K562 (cell line): ENCODE measurements at regions not wholly inside any gene's neighbourhood (a gene's known extent, or its start where the extent isn't known, plus 50 kb on each side); places are given as distances from the start of the nearest gene placed in this dataset.

Experiments
- ATAC-seq: fragments of 200-7000 bp; cut with Tn5 transposase; 3 replicates; pipeline ENCODE4 v1.9.1; 2020; ENCODE audit warnings: moderate library complexity
- BruUV-seq: library from RNA; stranded (reverse); fragments of 400-500 nt; replicated peaks from 2 replicates; lab custom pipeline; 2021; lab: Mats Ljungman, UMichigan
- CTCF ChIA-PET: fragments of 300-600 bp; formaldehyde crosslinking; extraction: SDS; loops from one replicate; lab custom pipeline; 2021; ENCODE audit warnings: low intra/inter-chr PET ratio; lab: Yijun Ruan, JAX
- POLR2A ChIA-PET: fragments of 300-600, 350-650 bp; sonication (Branson Sonifier 250); formaldehyde crosslinking; extraction: SDS; loops from one replicate; lab custom pipeline; 2021; ENCODE audit warnings: antibody characterized with exemption, inconsistent platforms; lab: Yijun Ruan, JAX
- DNase-seq, 4 experiments: peaks; one replicate each; pipeline versions ENCODE4 v3.0.0 to v3.0.0-alpha.2; 2011 to 2018; ENCODE audit warnings: low spot score in 3 of 4, mixed read lengths in 3 of 4; ENCODE audit errors: extremely low read depth in 1 of 4
- FAIRE-seq: peaks from 2 replicates; lab custom pipeline; 2011; peaks lifted over from hg19 to GRCh38; lab: Jason Lieb, UNC
- H2AFZ ChIP-seq: 2 replicates; pipeline ENCODE4 v1.6.0; 2011; ENCODE audit warnings: low read depth, low read length, control low read depth, inconsistent platforms
- H3K27ac ChIP-seq: fragments of 200-600 bp; 3 replicates; pipeline ENCODE4 v1.8.0; 2011; ENCODE audit warnings: low read depth, mild to moderate bottlenecking, control low read depth, inconsistent platforms, low read length, moderate library complexity, mixed read lengths; ENCODE audit errors: extremely low read depth
- H3K27me3 ChIP-seq, 2 experiments: fragments of 300-600 bp in 1 of 2; 2 replicates in 1 of 2; 3 replicates in 1 of 2; pipeline versions ENCODE4 v1.6.0 to v1.8.0; 2011; ENCODE audit warnings: inconsistent platforms in 2 of 2, low read length in 2 of 2, mild to moderate bottlenecking in 1 of 2, mixed read lengths in 1 of 2, moderate library complexity in 1 of 2; ENCODE audit not compliant: control insufficient read depth in 2 of 2, insufficient read depth in 2 of 2
- H3K36me3 ChIP-seq: fragments of 300-600 bp; 3 replicates; pipeline ENCODE4 v1.8.0; 2011; ENCODE audit warnings: mild to moderate bottlenecking, low read length, inconsistent platforms; ENCODE audit not compliant: control insufficient read depth, insufficient read depth
- H3K4me1 ChIP-seq, 2 experiments: fragments of 200-600 bp in 1 of 2; replicated peaks in 1 of 2; 2 replicates in 1 of 2; 3 replicates in 1 of 2; pipeline versions ENCODE4 v1.5.1 to v1.8.0; 2011; ENCODE audit warnings: inconsistent platforms in 2 of 2, low read length in 2 of 2, mild to moderate bottlenecking in 1 of 2, mixed read lengths in 1 of 2, moderate library complexity in 1 of 2; ENCODE audit not compliant: control insufficient read depth in 2 of 2, insufficient read depth in 2 of 2
- H3K4me2 ChIP-seq: 2 replicates; pipeline ENCODE4 v1.6.1; 2011; ENCODE audit warnings: low read length, control low read depth, inconsistent platforms, mixed read lengths; ENCODE audit not compliant: insufficient read depth
- H3K4me3 ChIP-seq: fragments of 200-600 bp; sonication (generic), shearing (Covaris generic); 2 replicates; pipeline ENCODE4 v1.5.1; 2016; ENCODE audit warnings: control low read depth, inconsistent platforms
- H3K79me2 ChIP-seq: fragments of 200-600 bp; 3 replicates; pipeline ENCODE4 v1.8.0; 2011; ENCODE audit warnings: low read length, inconsistent platforms; ENCODE audit not compliant: control insufficient read depth, insufficient read depth
- H3K9ac ChIP-seq, 2 experiments: 2 replicates each; pipeline versions ENCODE4 v1.6.0 to v1.6.1; 2011; ENCODE audit warnings: low read depth in 2 of 2, low read length in 2 of 2, control low read depth in 1 of 2, inconsistent platforms in 1 of 2, mild to moderate bottlenecking in 1 of 2, mixed read lengths in 1 of 2; ENCODE audit not compliant: insufficient read depth in 1 of 2
- H3K9me1 ChIP-seq: one replicate; pipeline ENCODE4 v1.6.0; 2011; ENCODE audit warnings: inconsistent platforms, mild to moderate bottlenecking, low read length, moderate library complexity; ENCODE audit not compliant: control insufficient read depth, insufficient read depth
- H3K9me3 ChIP-seq: replicated peaks from 2 replicates; pipeline ENCODE4 v1.5.1; 2011; ENCODE audit warnings: low read depth, low read length, inconsistent platforms; ENCODE audit not compliant: control insufficient read depth, insufficient read depth
- H4K20me1 ChIP-seq: replicated peaks from 2 replicates; pipeline ENCODE4 v1.6.1; 2011; ENCODE audit warnings: low read length, inconsistent platforms, mixed read lengths; ENCODE audit not compliant: control insufficient read depth, insufficient read depth
- KAT2B ChIP-seq: IDR thresholded peaks from one replicate; pipeline ENCODE4 v1.6.1; 2012; ENCODE audit warnings: low read depth, mild to moderate bottlenecking, control low read depth, inconsistent platforms, low read length, moderate library complexity
- NONO ChIP-seq, 2 experiments: fragments of 200-400 bp in 1 of 2; fragments of 450-650 bp in 1 of 2; formaldehyde crosslinking in 1 of 2; IDR thresholded peaks; 2 replicates each; pipeline ENCODE4 v1.6.1; 2017; ENCODE audit warnings: low read depth in 2 of 2, mild to moderate bottlenecking in 2 of 2, moderate library complexity in 2 of 2, low read length in 1 of 2
- SAFB2 ChIP-seq: fragments of 200-400 bp; formaldehyde crosslinking; IDR thresholded peaks from 2 replicates; pipeline ENCODE4 v1.6.1; 2018; ENCODE audit warnings: borderline replicate concordance, low read length, low read depth, moderate library complexity; ENCODE audit not compliant: severe bottlenecking
- TEAD4 ChIP-seq, 2 experiments: sonication (generic) in 1 of 2; formaldehyde crosslinking in 1 of 2; IDR thresholded peaks; 2 replicates each; pipeline versions ENCODE4 v1.6.1 to v1.8.0; 2012 to 2022; ENCODE audit warnings: borderline replicate concordance in 1 of 2, inconsistent platforms in 1 of 2, low read length in 1 of 2, mild to moderate bottlenecking in 1 of 2, missing genetic modification reagents in 1 of 2
- ZNF444 ChIP-seq: fragments of 250-450 bp; sonication (Bioruptor Pico); IDR thresholded peaks from 2 replicates; pipeline ENCODE4 v1.4.0; 2020; ENCODE audit warnings: mild to moderate bottlenecking, moderate library complexity
- WGBS: fragments of 100-300 bp; shearing (Covaris generic); methylation state at CpG from one replicate; pipeline ENCODE4 v1.1.6; 2016; ENCODE audit warnings: low coverage, mixed read lengths; ENCODE audit not compliant: insufficient coverage; ENCODE audit errors: missing lambda C conversion rate; 5-methylcytosine and 5-hydroxymethylcytosine counted together
- in situ Hi-C: fragments of 300-500 bp; cut with MboI; formaldehyde crosslinking; loops from 4 replicates; pipeline ENCODE4 v1.15.0; 2018; ENCODE audit warnings: inconsistent platforms, mixed read lengths
- intact Hi-C: fragments of 100-400 bp; cut with micrococcal nuclease; formaldehyde crosslinking; loops from 2 replicates; pipeline ENCODE4 v1.14.2; 2022

DNA sequence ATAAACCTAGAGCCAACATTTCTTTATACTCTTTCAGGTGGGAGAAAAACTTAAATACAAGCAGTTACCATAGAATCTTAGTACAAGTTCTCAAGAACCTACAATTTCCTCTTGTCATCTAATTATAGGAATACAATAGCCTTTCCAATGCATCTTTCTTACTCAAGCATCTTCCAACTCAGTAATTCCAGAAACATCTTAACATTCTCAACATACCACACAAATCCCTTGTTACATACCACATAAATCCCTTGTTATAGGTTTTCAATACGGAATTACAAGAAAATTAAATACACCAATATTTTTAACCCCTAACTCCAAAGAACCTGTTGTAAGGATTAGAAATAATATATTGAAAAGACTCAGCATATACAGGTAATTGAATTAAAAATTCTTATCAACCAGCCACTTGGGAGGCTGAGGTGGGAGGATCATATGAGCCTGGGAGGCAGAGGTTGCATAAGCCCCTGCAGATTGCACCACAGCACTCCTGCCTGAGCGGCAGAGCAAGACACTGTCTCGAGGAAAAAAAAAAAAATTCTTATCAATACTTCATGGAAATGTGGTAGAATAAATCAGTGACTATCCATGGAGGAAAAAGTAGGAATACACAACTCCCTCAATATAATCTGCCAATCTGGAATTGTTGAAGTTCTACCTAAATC, 127.5 kb upstream of the CCDC28A start:
- H4K20me1 ChIP-seq, result no peaks in the 10 kb centered on the region
- H2AFZ ChIP-seq, result no peak overlapping the region
- no peak overlapping the region for H3K9ac ChIP-seq
- BruUV-seq, result no TSS peak
- no peak overlapping the region for H3K4me3 ChIP-seq
- WGBS, result 0% methylated on average over 3 of the region's 3 CpGs
- no peak overlapping the region for H3K27ac ChIP-seq
- no peaks in the 10 kb centered on the region for H3K9me3 ChIP-seq
- DNase-seq (no peak), FAIRE-seq (no peak), ATAC-seq (no peak)
- H3K4me2 ChIP-seq, result no peak overlapping the region
- intact Hi-C loops (no loop called here), in situ Hi-C loops (no loop called here)
- no peaks in the 10 kb centered on the region for H3K79me2 ChIP-seq
- POLR2A ChIA-PET, result no interaction called here
- CTCF ChIA-PET, result no interaction called here
- TF ChIP-seq ZNF444 (CRISPR knock-in tag) (no peak), NONO (IDR thresholded peaks at IDR 0.05; ENCODE audit: low read depth in 2 of 2, low read length in 1 of 2) (no peak), SAFB2 (no peak), TEAD4 (IDR thresholded peaks at IDR 0.05; ENCODE audit: low read length) (no peak), TEAD4 (CRISPR knock-in tag; IDR thresholded peaks at IDR 0.05; ENCODE audit: borderline replicate concordance) (no peak), KAT2B (no peak)
- no peaks in the 10 kb centered on the region for H3K4me1 ChIP-seq
- H3K9me1 ChIP-seq, result no peaks in the 10 kb centered on the region
- H3K27me3 ChIP-seq, result peaks cover 5 to 14% of the 10 kb centered on the region in 2 experiments; a peak in 3 of 5 replicates
- H3K36me3 ChIP-seq, result no peaks in the 10 kb centered on the region
